Skeletal muscle cell (primary cell): ENCODE measurements at regions not wholly inside any gene's neighbourhood (a gene's known extent, or its start where the extent isn't known, plus 50 kb on each side); places are given as distances from the start of the nearest gene placed in this dataset.

ENCODE experiments used
- DNase-seq: peaks from one replicate; pipeline ENCODE4 v3.0.0-alpha.2; 2010; ENCODE audit warnings: low read depth
- H3K4me3 ChIP-seq: 2 replicates; pipeline ENCODE4 v1.5.1; 2011; ENCODE audit warnings: low read depth, mild to moderate bottlenecking, control low read depth, low read length, moderate library complexity

- no peak for DNase-seq
- no peak overlapping the region for H3K4me3 ChIP-seq
Measured at GRCh38 chr9:118891213-118891612, 478.0 kb downstream of the BRINP1 start.

- DNase-seq: no peak
- no peak overlapping the region for H3K4me3 ChIP-seq
Measured at GRCh38 chr9:118896324-118897000, 472.8 kb downstream of the BRINP1 start.

- H3K4me3 ChIP-seq: no peak overlapping the region
- DNase-seq: no peak
Measured at GRCh38 chr9:118918180-118918579, 451.1 kb downstream of the BRINP1 start.

GRCh38 chr9:118928722-118929121 is 440.5 kb downstream of the BRINP1 start:
- H3K4me3 ChIP-seq: no peak overlapping the region

GRCh38 chr9:118929287-118929686 is 439.9 kb downstream of the BRINP1 start:
- DNase-seq: peak; percentile 18
- H3K4me3 ChIP-seq: no peak overlapping the region

More at GRCh38 chr9:118928722-118929121, 440.5 kb downstream of the BRINP1 start:
- no peak for DNase-seq

- H3K4me3 ChIP-seq: no peak overlapping the region
- no peak for DNase-seq
Measured at GRCh38 chr9:118931941-118932340, 437.3 kb downstream of the BRINP1 start.

GRCh38 chr9:118938581-118938980 is 430.7 kb downstream of the BRINP1 start:
- H3K4me3 ChIP-seq: no peak overlapping the region
- DNase-seq: no peak

GRCh38 chr9:118940473-118940872 is 428.8 kb downstream of the BRINP1 start:
- no peak overlapping the region for H3K4me3 ChIP-seq
- no peak for DNase-seq

GRCh38 chr9:118946669-118947068 is 422.6 kb downstream of the BRINP1 start:
- no peak for DNase-seq
- no peak overlapping the region for H3K4me3 ChIP-seq

- no peak for DNase-seq
- no peak overlapping the region for H3K4me3 ChIP-seq
Measured at GRCh38 chr9:118954857-118955256, 414.4 kb downstream of the BRINP1 start.

GRCh38 chr9:118957585-118957984 is 411.6 kb downstream of the BRINP1 start:
- no peak overlapping the region for H3K4me3 ChIP-seq
- no peak for DNase-seq

GRCh38 chr9:118959366-118959765 is 409.9 kb downstream of the BRINP1 start:
- H3K4me3 ChIP-seq: no peak overlapping the region
- DNase-seq: no peak

GRCh38 chr9:118961857-118962256 is 407.4 kb downstream of the BRINP1 start:
- peak; percentile 20 for DNase-seq
- no peak overlapping the region for H3K4me3 ChIP-seq

- DNase-seq: no peak
- no peak overlapping the region for H3K4me3 ChIP-seq
Measured at GRCh38 chr9:118962426-118962825, 406.8 kb downstream of the BRINP1 start.

- DNase-seq: no peak
- no peak overlapping the region for H3K4me3 ChIP-seq
Measured at GRCh38 chr9:118963674-118964073, 405.6 kb downstream of the BRINP1 start.

- no peak overlapping the region for H3K4me3 ChIP-seq
- no peak for DNase-seq
Measured at GRCh38 chr9:118967901-118968300, 401.3 kb downstream of the BRINP1 start.

GRCh38 chr9:118975736-118976135 is 393.5 kb downstream of the BRINP1 start:
- DNase-seq: no peak

GRCh38 chr9:118976160-118976559 is 393.1 kb downstream of the BRINP1 start:
- no peak overlapping the region for H3K4me3 ChIP-seq
- no peak for DNase-seq

More at GRCh38 chr9:118975736-118976135, 393.5 kb downstream of the BRINP1 start:
- no peak overlapping the region for H3K4me3 ChIP-seq

GRCh38 chr9:118984607-118985006 is 384.6 kb downstream of the BRINP1 start:
- H3K4me3 ChIP-seq: no peak overlapping the region
- no peak for DNase-seq

GRCh38 chr9:118985851-118986250 is 383.4 kb downstream of the BRINP1 start:
- no peak for DNase-seq
- H3K4me3 ChIP-seq: no peak overlapping the region

- no peak for DNase-seq
- H3K4me3 ChIP-seq: no peak overlapping the region
Measured at GRCh38 chr9:118987167-118987566, 382.1 kb downstream of the BRINP1 start.

- DNase-seq: no peak
Measured at GRCh38 chr9:118990949-118991348, 378.3 kb downstream of the BRINP1 start.

More at GRCh38 chr9:118990949-118991348, 378.3 kb downstream of the BRINP1 start:
- H3K4me3 ChIP-seq: no peak overlapping the region
